Ureter (tissue), 1 donor: ENCODE measurements at regions not wholly inside any gene's neighbourhood (a gene's known extent, or its start where the extent isn't known, plus 50 kb on each side); places are given as distances from the start of the nearest gene placed in this dataset.

Experiments used
- DNase-seq: peaks from one replicate; pipeline ENCODE4 v3.0.0-alpha.2; 2020; ENCODE audit warnings: low spot score
- donor health status: DM: yes; HTN: yes; CAD: no.

DNA sequence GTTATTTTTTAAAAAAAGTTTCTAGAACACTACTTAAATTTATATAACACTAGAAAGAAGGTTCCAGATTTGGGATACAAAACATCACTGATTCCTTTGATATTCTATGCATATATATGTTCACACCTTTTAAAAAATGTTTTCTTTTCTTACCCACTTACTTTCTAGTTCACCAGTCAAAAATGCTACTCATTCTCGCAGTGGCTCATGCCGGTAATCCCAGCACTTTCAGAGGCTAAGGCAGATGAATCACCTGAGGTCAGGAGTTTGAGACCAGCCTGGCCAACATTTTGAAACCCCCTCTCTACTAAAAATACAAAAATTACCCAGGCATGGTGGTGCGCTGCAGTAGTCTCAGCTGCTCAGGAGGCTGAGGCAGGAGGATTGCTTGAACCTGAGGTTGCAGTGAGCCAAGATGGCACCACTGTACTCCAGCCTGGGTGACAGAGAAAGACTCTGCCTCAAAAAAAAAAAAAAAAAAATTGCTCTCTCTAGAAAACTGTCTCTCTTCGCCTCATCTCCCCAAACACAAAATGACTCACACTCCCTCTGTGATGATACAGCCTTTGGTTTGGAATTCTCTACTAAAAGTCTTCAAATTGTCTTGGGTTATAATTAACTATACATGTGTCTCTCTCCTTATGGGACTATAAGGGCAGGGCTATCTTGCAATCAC lies 52.6 kb upstream of the TGFBR2 start:
- no peak for DNase-seq

DNA sequence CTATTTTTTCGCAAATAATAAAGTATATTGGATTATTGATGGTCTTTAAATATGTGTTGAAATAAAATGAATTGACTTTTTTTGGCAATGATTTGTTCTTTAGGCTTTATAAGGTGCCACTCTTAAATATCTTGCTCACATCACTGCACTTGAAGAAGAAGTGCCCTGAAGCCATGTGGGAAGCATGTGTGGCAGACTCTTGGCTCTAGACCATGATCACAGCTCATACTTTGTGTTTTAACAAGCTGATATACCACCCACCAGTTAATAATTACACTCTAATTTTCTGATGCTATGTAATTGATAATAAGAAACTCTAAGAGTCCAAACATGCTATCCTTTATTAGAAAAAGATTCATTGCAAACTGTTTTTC lies 52.1 kb upstream of the TGFBR2 start:
- no peak for DNase-seq

DNA sequence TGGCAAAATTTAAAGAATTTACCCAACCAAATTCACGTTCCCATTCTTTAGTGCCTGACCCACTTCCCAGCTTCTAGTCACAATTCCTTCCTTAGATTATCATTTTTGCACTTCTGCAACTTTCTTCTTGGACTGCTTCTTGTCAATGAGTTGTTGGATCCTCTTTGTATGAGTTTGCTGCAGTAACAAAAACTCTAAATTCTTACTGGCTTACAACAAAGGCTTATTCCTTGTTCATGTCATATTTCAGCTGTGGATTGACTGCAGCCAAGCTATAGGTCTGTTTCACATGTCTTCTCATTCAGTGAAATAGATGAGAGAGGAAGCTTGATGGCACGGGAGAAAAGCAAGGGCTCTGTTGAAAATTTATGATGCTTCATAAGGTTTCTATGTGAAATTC lies 50.4 kb upstream of the TGFBR2 start:
- no peak for DNase-seq
